Esophagus squamous epithelium (tissue), 4 donors: ENCODE measurements at regions not wholly inside any gene's neighbourhood (a gene's known extent, or its start where the extent isn't known, plus 50 kb on each side); places are given as distances from the start of the nearest gene placed in this dataset.

ENCODE experiments used
- CTCF ChIP-seq, 6 experiments: fragments of 450-650 bp in 4 of 6; fragments of 200-600 bp in 2 of 6; sonication (generic) in 2 of 6; IDR thresholded peaks; one replicate each; pipeline ENCODE4 v1.5.1; 2016 to 2019; ENCODE audit warnings: antibody characterized with exemption in 6 of 6, mild to moderate bottlenecking in 4 of 6, moderate library complexity in 4 of 6
- POLR2A ChIP-seq, 4 donors: fragments of 450-650 bp; IDR thresholded peaks; one replicate each; pipeline ENCODE4 v1.6.1; 2017; ENCODE audit warnings: antibody characterized with exemption in 4 of 4, mild to moderate bottlenecking in 4 of 4, moderate library complexity in 3 of 4

- TF ChIP-seq POLR2A (IDR thresholded peaks at IDR 0.05), result no peak
- no peak for TF ChIP-seq CTCF (IDR thresholded peaks at IDR 0.05)
These were observed 186.2 kb downstream of the ACER2 start for GRCh38 chr9:19595003-19595402.
